B cell (primary cell): ENCODE measurements at regions not wholly inside any gene's neighbourhood (a gene's known extent, or its start where the extent isn't known, plus 50 kb on each side); places are given as distances from the start of the nearest gene placed in this dataset.

ENCODE experiments used
- ATAC-seq: fragments of 200-7000 bp; cut with Tn5 transposase; one replicate; pipeline ENCODE4 v1.10.0; 2021; ENCODE audit warnings: low read depth, mild to moderate bottlenecking, moderate number of reproducible peaks, moderate library complexity
- CTCF ChIA-PET: fragments of 350-600 bp; sonication (Branson Sonifier 250); formaldehyde crosslinking; loops from one replicate; lab custom pipeline; 2021; ENCODE audit warnings: antibody characterized with exemption, inconsistent platforms; lab: Charles Lee
- POLR2A ChIA-PET: fragments of 350-600 bp; sonication (Branson Sonifier 250); formaldehyde crosslinking; loops from one replicate; lab custom pipeline; 2021; ENCODE audit warnings: antibody characterized with exemption; lab: Charles Lee
- DNase-seq: peaks from one replicate; pipeline ENCODE4 v3.0.0; 2013
- H2AFZ ChIP-seq: 2 replicates; pipeline ENCODE4 v1.6.1; 2012; ENCODE audit warnings: mild to moderate bottlenecking, low read depth, low read length; ENCODE audit not compliant: insufficient read depth, poor library complexity, severe bottlenecking
- H3K27ac ChIP-seq, 2 donors: 1 replicate in 1 of 2; 2 replicates in 1 of 2; pipeline ENCODE4 v1.5.1; 2012 to 2013; ENCODE audit warnings: low read length in 2 of 2, mild to moderate bottlenecking in 2 of 2, moderate library complexity in 1 of 2
- H3K27me3 ChIP-seq, 4 experiments: fragments of 200-600 bp in 1 of 4; sonication (generic) in 1 of 4; replicated peaks in 1 of 4; 1 replicate in 2 of 4; 2 replicates in 2 of 4; pipeline versions ENCODE4 v1.6.1 to v1.7.0; 2013 to 2016; ENCODE audit warnings: low read length in 3 of 4, mild to moderate bottlenecking in 2 of 4, mixed read lengths in 1 of 4, moderate library complexity in 1 of 4; ENCODE audit not compliant: insufficient read depth in 4 of 4, control insufficient read depth in 3 of 4; ENCODE audit errors: control extremely low read depth in 1 of 4
- H3K36me3 ChIP-seq, 2 experiments: replicated peaks in 1 of 2; 1 replicate in 1 of 2; 2 replicates in 1 of 2; pipeline versions ENCODE4 v1.6.1 to v1.7.1; 2013; ENCODE audit warnings: low read length in 1 of 2; ENCODE audit not compliant: insufficient read depth in 2 of 2, control insufficient read depth in 1 of 2; ENCODE audit errors: control extremely low read depth in 1 of 2, extremely low read depth in 1 of 2
- H3K4me1 ChIP-seq, 2 donors: fragments of 200-600 bp in 1 of 2; sonication (generic) in 1 of 2; 1 replicate in 1 of 2; 2 replicates in 1 of 2; pipeline versions ENCODE4 v1.5.1 to v1.6.1; 2013 to 2017; ENCODE audit warnings: low read length in 2 of 2; ENCODE audit not compliant: control insufficient read depth in 2 of 2, insufficient read depth in 2 of 2
- H3K4me2 ChIP-seq: replicated peaks from 2 replicates; pipeline ENCODE3; 2012; ENCODE audit warnings: mild to moderate bottlenecking, low read depth, low read length; ENCODE audit not compliant: poor library complexity, severe bottlenecking
- H3K4me3 ChIP-seq, 5 experiments: fragments of 200-600 bp in 1 of 5; sonication (generic) in 1 of 5; 1 replicate in 3 of 5; 2 replicates in 2 of 5; pipeline versions ENCODE4 v1.5.1 to v1.7.0; 2011 to 2016; ENCODE audit warnings: low read length in 4 of 5, mild to moderate bottlenecking in 4 of 5, low read depth in 2 of 5, control low read depth in 1 of 5, moderate library complexity in 1 of 5; ENCODE audit not compliant: insufficient read depth in 1 of 5; ENCODE audit errors: control extremely low read depth in 1 of 5, extremely low read depth in 1 of 5
- H3K79me2 ChIP-seq: fragments of 200-600 bp; sonication (generic); one replicate; pipeline ENCODE4 v1.6.0; 2016; ENCODE audit warnings: low read length; ENCODE audit not compliant: control insufficient read depth, insufficient read depth
- H3K9ac ChIP-seq: fragments of 200-600 bp; sonication (generic); 2 replicates; pipeline ENCODE4 v1.6.1; 2017; ENCODE audit warnings: mild to moderate bottlenecking, low read length, moderate library complexity
- H3K9me3 ChIP-seq, 3 donors: one replicate each; pipeline versions ENCODE4 v1.6.1 to v1.7.1; 2013; ENCODE audit warnings: low read length in 2 of 3; ENCODE audit not compliant: control insufficient read depth in 2 of 3, insufficient read depth in 1 of 3; ENCODE audit errors: control extremely low read depth in 1 of 3
- H4K20me1 ChIP-seq: 2 replicates; pipeline ENCODE4 v1.6.0; 2012; ENCODE audit warnings: mild to moderate bottlenecking, low read length; ENCODE audit not compliant: insufficient read depth, control insufficient read depth, poor library complexity, severe bottlenecking
- H3K27ac Mint-ChIP-seq: one replicate; pipeline ENCODE4 v1.8.0; 2021; ENCODE audit warnings: mixed read lengths
- H3K27me3 Mint-ChIP-seq: one replicate; pipeline ENCODE4 v1.8.0; 2021; ENCODE audit warnings: mixed read lengths
- H3K4me1 Mint-ChIP-seq: one replicate; pipeline ENCODE4 v1.8.0; 2021; ENCODE audit warnings: mixed read lengths
- H3K4me3 Mint-ChIP-seq: one replicate; pipeline ENCODE4 v1.8.0; 2021; ENCODE audit warnings: mixed read lengths
- H3K9me3 Mint-ChIP-seq: one replicate; pipeline ENCODE4 v1.8.0; 2022; ENCODE audit warnings: mixed read lengths; ENCODE audit not compliant: insufficient read depth
- CTCF ChIP-seq: fragments of 200-600 bp; IDR thresholded peaks from one replicate; pipeline ENCODE4 v1.8.0; 2022; ENCODE audit warnings: antibody characterized with exemption, mild to moderate bottlenecking
- EZH2 ChIP-seq: IDR thresholded peaks from 2 replicates; pipeline ENCODE4 v1.6.1; 2012; ENCODE audit warnings: borderline replicate concordance, low read depth, mild to moderate bottlenecking, moderate library complexity, low read length; ENCODE audit not compliant: insufficient read depth, poor library complexity, severe bottlenecking
- WGBS: methylation state at CpG from one replicate; pipeline ENCODE4 v1.1.5; 2013; ENCODE audit warnings: missing lambda C conversion rate; ENCODE audit not compliant: insufficient coverage; 5-methylcytosine and 5-hydroxymethylcytosine counted together
- intact Hi-C: fragments of 100-400 bp; cut with micrococcal nuclease; formaldehyde crosslinking; loops from one replicate; pipeline ENCODE4 v1.10.0; 2022

GRCh38 chr17:53336281-53336680 is 486.4 kb upstream of the KIF2B start:
- no peaks in the 10 kb centered on the region for H3K79me2 ChIP-seq
- H3K9me3 Mint-ChIP-seq, result peaks cover 6% of the 10 kb centered on the region
- intact Hi-C loops, result no loop called here
- H3K27me3 Mint-ChIP-seq, result no peaks in the 10 kb centered on the region
- TF ChIP-seq EZH2 (no peak), CTCF (no peak)
- peaks cover 0 to 12% (median 3%) of the 10 kb centered on the region in 3 donors for H3K9me3 ChIP-seq
- no peaks in the 10 kb centered on the region for H3K4me1 Mint-ChIP-seq
- POLR2A ChIA-PET, result no interaction called here
- H2AFZ ChIP-seq, result no peak overlapping the region
- H3K36me3 ChIP-seq, result no peaks in the 10 kb centered on the region
- ATAC-seq (no peak), DNase-seq (no peak)
- no peak overlapping the region for H3K9ac ChIP-seq
- H3K4me3 ChIP-seq, result no peak overlapping the region
- CTCF ChIA-PET, result no interaction called here
- no peaks in the 10 kb centered on the region for H3K4me1 ChIP-seq
- H3K27me3 ChIP-seq, result no peaks in the 10 kb centered on the region
- no peak overlapping the region for H3K4me3 Mint-ChIP-seq
- WGBS, result 76% methylated on average over 3 of the region's 4 CpGs
- no peak overlapping the region for H3K27ac ChIP-seq
- H4K20me1 ChIP-seq, result no peaks in the 10 kb centered on the region
- H3K4me2 ChIP-seq, result no peak overlapping the region
- no peak overlapping the region for H3K27ac Mint-ChIP-seq

GRCh38 chr17:53335443-53335842 is 487.3 kb upstream of the KIF2B start:
- ChIA-PET POLR2A (no interaction called here), CTCF (no interaction called here)
- Histone ChIP-seq H3K36me3 (no peaks in the 10 kb centered on the region), H3K4me2 (no peak overlapping the region), H3K27me3 (no peaks in the 10 kb centered on the region), H2AFZ (no peak overlapping the region), H3K4me1 (no peaks in the 10 kb centered on the region), H4K20me1 (no peaks in the 10 kb centered on the region), H3K9me3 (peaks cover 0 to 11% (median 3%) of the 10 kb centered on the region in 3 donors), H3K4me3 (no peak overlapping the region), H3K27ac (no peak overlapping the region), H3K79me2 (no peaks in the 10 kb centered on the region), H3K9ac (no peak overlapping the region)
- DNase-seq (no peak), ATAC-seq (no peak)
- Mint-ChIP-seq H3K27ac (no peak overlapping the region), H3K4me3 (no peak overlapping the region), H3K4me1 (no peaks in the 10 kb centered on the region), H3K9me3 (peaks cover 6% of the 10 kb centered on the region), H3K27me3 (no peaks in the 10 kb centered on the region)
- no peak for TF ChIP-seq EZH2
- TF ChIP-seq CTCF, result no peak
- WGBS, result no CpG with 5 or more reads among the region's 1 CpG
- intact Hi-C loops, result no loop called here
